OCI-LY3 (cell line): ENCODE measurements at regions not wholly inside any gene's neighbourhood (a gene's known extent, or its start where the extent isn't known, plus 50 kb on each side); places are given as distances from the start of the nearest gene placed in this dataset.

Experiments used
- H2AFZ ChIP-seq: fragments of 200-600, 300-600 bp; shearing (Covaris generic); 2 replicates; pipeline ENCODE4 v1.6.0; 2014; ENCODE audit warnings: antibody characterized with exemption, low read depth, low read length
- H3K27ac ChIP-seq: fragments of 200-600, 300-600 bp; sonication (generic); 2 replicates; pipeline ENCODE4 v1.5.1; 2014; ENCODE audit warnings: mild to moderate bottlenecking, low read length, moderate library complexity, mixed read lengths
- H3K27me3 ChIP-seq: fragments of 200-600, 300-600 bp; sonication (generic); 2 replicates; pipeline ENCODE4 v1.6.1; 2014; ENCODE audit warnings: low read depth, low read length, mixed read lengths
- H3K36me3 ChIP-seq: fragments of 200-600, 300-600 bp; sonication (generic); replicated peaks from 2 replicates; pipeline ENCODE3; 2014; ENCODE audit warnings: low read depth, low read length, mixed read lengths
- H3K4me1 ChIP-seq: fragments of 300-600, 200-600 bp; sonication (generic); 2 replicates; pipeline ENCODE4 v1.6.1; 2014; ENCODE audit warnings: low read length, mixed read lengths
- H3K4me2 ChIP-seq: fragments of 200-600, 300-600 bp; sonication (generic); 2 replicates; pipeline ENCODE4 v1.6.1; 2014; ENCODE audit warnings: low read length, mixed read lengths
- H3K4me3 ChIP-seq: fragments of 300-600, 200-600 bp; sonication (generic); 2 replicates; pipeline ENCODE4 v1.5.1; 2014; ENCODE audit warnings: antibody characterized with exemption, mild to moderate bottlenecking, low read length, moderate library complexity
- H3K79me2 ChIP-seq: fragments of 300-600, 200-600 bp; shearing (Covaris generic); 2 replicates; pipeline ENCODE4 v1.6.1; 2014; ENCODE audit warnings: mild to moderate bottlenecking, low read length, mixed read lengths
- H3K9ac ChIP-seq: fragments of 300-600, 200-600 bp; shearing (Covaris generic); 2 replicates; pipeline ENCODE4 v1.6.0; 2014; ENCODE audit warnings: mild to moderate bottlenecking, low read length, moderate library complexity
- H3K9me3 ChIP-seq: fragments of 200-600, 300-600 bp; shearing (Covaris generic); 2 replicates; pipeline ENCODE4 v1.6.1; 2014; ENCODE audit warnings: low read length, mixed read lengths; ENCODE audit not compliant: insufficient read depth
- H4K20me1 ChIP-seq: fragments of 200-600, 300-600 bp; sonication (generic); 2 replicates; pipeline ENCODE4 v1.6.1; 2016; ENCODE audit warnings: low read length, mixed read lengths; ENCODE audit not compliant: insufficient read depth
- EZH2phosphoT487 ChIP-seq: fragments of 200-600 bp; shearing (Covaris generic); IDR thresholded peaks from 2 replicates; pipeline ENCODE4 v1.6.1; 2018; ENCODE audit warnings: antibody characterized with exemption, mixed run types, low read depth
- TF ChIP-seq, protein P1 (sequence below): fragments of 200-600, 300-600 bp; sonication (generic); IDR thresholded peaks from 2 replicates; pipeline ENCODE4 v1.5.1; 2014; ENCODE audit warnings: antibody characterized with exemption, low read length, low read depth

DNA sequence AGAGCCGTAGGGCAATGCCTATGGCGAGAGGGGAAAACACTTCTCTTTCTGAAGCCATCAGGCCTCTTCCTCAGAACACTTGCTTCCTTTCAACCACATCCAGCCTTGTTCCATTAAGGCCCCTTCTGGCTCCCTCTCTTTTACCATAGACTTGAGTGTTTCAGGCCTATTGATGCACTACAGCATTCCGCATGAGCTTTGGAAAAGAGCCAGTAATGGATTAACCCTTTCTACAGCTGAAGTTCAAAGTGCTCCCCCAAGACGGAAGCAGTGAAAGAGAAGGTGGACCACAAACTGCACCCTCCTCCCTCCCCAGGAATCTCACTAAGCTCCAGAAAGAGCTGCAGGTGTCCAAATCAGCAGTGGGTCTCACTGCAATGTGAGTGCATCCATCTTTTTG lies 102.7 kb upstream of the C7orf33 start:
- no peak overlapping the region for H3K9ac ChIP-seq
- H2AFZ ChIP-seq: no peak overlapping the region
- no peak overlapping the region for H3K27ac ChIP-seq
- no peak overlapping the region for H3K4me3 ChIP-seq
- no peaks in the 10 kb centered on the region for H3K79me2 ChIP-seq
- no peaks in the 10 kb centered on the region for H3K9me3 ChIP-seq
- TF ChIP-seq EZH2phosphoT487: no peak
- TF ChIP-seq, protein P1, sequence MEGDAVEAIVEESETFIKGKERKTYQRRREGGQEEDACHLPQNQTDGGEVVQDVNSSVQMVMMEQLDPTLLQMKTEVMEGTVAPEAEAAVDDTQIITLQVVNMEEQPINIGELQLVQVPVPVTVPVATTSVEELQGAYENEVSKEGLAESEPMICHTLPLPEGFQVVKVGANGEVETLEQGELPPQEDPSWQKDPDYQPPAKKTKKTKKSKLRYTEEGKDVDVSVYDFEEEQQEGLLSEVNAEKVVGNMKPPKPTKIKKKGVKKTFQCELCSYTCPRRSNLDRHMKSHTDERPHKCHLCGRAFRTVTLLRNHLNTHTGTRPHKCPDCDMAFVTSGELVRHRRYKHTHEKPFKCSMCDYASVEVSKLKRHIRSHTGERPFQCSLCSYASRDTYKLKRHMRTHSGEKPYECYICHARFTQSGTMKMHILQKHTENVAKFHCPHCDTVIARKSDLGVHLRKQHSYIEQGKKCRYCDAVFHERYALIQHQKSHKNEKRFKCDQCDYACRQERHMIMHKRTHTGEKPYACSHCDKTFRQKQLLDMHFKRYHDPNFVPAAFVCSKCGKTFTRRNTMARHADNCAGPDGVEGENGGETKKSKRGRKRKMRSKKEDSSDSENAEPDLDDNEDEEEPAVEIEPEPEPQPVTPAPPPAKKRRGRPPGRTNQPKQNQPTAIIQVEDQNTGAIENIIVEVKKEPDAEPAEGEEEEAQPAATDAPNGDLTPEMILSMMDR: no peak
- H4K20me1 ChIP-seq: no peaks in the 10 kb centered on the region
- no peaks in the 10 kb centered on the region for H3K36me3 ChIP-seq
- peaks cover 20% of the 10 kb centered on the region; the same call in 1 of the 2 replicates for H3K27me3 ChIP-seq
- no peak overlapping the region for H3K4me2 ChIP-seq
- H3K4me1 ChIP-seq: no peaks in the 10 kb centered on the region

DNA sequence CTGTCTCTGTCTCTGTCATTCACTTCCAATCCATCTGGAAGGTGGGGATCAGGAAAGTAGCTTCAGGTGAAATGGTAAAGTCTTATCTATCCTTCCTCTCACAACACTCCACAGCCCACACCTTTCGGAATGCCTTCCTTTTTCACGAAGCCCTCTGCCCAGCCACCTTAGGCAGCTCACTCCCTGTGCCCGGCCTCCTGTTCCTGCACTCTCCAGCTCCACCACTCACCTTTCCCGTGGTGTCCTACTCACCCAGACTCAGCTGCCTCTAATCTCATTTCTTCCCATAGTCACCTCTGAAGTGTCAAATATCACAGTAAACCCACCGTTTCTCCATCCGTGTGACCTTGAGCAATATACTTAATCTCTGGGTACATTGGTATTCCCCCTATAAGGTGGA lies 100.9 kb upstream of the C7orf33 start:
- Histone ChIP-seq H3K4me3 (no peak overlapping the region), H3K4me2 (no peak overlapping the region), H3K9ac (no peak overlapping the region), H3K36me3 (no peaks in the 10 kb centered on the region), H3K4me1 (no peaks in the 10 kb centered on the region), H3K27ac (no peak overlapping the region), H3K9me3 (no peaks in the 10 kb centered on the region), H3K79me2 (no peaks in the 10 kb centered on the region), H3K27me3 (peaks cover 23% of the 10 kb centered on the region; the same call in 1 of the 2 replicates), H4K20me1 (no peaks in the 10 kb centered on the region), H2AFZ (no peak overlapping the region)
- no peak for TF ChIP-seq EZH2phosphoT487
- TF ChIP-seq, protein P1: no peak

DNA sequence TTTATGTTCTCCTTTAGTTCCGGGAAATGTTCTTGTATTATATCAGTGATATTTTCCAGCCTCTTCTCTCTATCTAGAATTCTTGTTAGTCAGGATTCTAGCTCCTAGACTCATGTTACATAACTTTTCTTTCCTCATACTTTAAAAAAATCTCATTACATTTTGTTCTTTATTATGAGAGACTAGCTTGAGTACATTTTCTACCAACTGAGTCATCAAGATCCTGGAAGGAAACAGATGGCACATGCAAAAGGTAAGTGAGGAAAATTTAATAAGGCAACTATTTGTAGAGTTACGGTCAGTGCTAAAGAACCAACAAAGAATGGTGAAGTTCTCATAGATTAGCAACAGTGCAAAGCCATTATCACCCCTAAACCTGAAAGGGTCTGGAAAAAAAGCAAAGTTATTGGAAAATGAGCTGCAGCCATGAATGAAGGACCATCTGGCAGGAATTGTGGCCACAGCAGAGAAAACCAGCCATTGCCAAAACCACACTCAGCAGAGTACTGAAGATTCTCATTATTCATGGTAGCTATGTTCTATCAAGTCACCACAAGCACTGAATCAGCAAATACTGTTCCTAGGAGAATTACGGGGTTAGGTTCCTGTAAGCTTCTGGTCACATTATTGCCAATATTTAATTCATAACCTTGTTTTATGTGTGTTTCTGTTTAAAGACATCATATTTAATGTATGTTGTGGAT lies 98.3 kb upstream of the C7orf33 start:
- TF ChIP-seq, protein P1: no peak
- TF ChIP-seq EZH2phosphoT487: no peak
- no peaks in the 10 kb centered on the region for H3K4me1 ChIP-seq
- H3K4me3 ChIP-seq: no peak overlapping the region
- no peak overlapping the region for H2AFZ ChIP-seq
- H3K27ac ChIP-seq: no peak overlapping the region
- no peak overlapping the region for H3K9ac ChIP-seq
- peaks cover 20% of the 10 kb centered on the region; the same call in 1 of the 2 replicates for H3K27me3 ChIP-seq
- H3K4me2 ChIP-seq: no peak overlapping the region
- H3K79me2 ChIP-seq: no peaks in the 10 kb centered on the region
- no peaks in the 10 kb centered on the region for H4K20me1 ChIP-seq
- H3K36me3 ChIP-seq: no peaks in the 10 kb centered on the region
- no peaks in the 10 kb centered on the region for H3K9me3 ChIP-seq

DNA sequence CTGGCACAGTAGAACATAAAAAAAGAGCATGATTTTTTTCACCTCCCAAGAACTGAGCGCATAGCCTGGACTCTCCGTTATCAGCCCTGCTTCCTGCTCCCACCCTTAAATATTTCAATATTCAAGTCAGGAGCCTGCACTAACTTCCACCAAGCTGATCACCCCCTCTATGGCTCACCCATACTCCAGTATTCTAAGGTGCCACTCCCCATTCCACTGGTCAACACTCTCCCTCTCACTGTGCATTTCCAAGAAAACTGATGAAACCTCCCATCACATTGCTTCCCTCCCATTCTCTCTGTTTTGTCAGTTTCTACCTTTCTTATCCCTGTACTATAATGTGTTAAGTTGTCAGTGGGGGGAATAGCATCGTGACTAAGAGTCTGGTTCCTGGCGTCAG lies 95.0 kb upstream of the C7orf33 start:
- Histone ChIP-seq H4K20me1 (no peaks in the 10 kb centered on the region), H3K36me3 (no peaks in the 10 kb centered on the region), H3K4me2 (no peak overlapping the region), H3K27me3 (peaks cover 19% of the 10 kb centered on the region; the same call in 1 of the 2 replicates), H3K4me3 (no peak overlapping the region), H3K4me1 (no peaks in the 10 kb centered on the region), H2AFZ (no peak overlapping the region), H3K79me2 (no peaks in the 10 kb centered on the region), H3K27ac (no peak overlapping the region), H3K9me3 (no peaks in the 10 kb centered on the region), H3K9ac (no peak overlapping the region)
- TF ChIP-seq, protein P1: no peak
- TF ChIP-seq EZH2phosphoT487: no peak
